Neuronal stem cell (in vitro differentiated cells): ENCODE measurements at regions not wholly inside any gene's neighbourhood (a gene's known extent, or its start where the extent isn't known, plus 50 kb on each side); places are given as distances from the start of the nearest gene placed in this dataset.
A peak's percentile ranks its signal among the peaks of the same experiment; 100 is the strongest.

Source experiments
- DNase-seq: peaks from one replicate; pipeline ENCODE4 v3.0.0-alpha.2; 2013; ENCODE audit warnings: low spot score
- H2AFZ ChIP-seq: one replicate; pipeline ENCODE4 v1.6.1; 2013; ENCODE audit warnings: mild to moderate bottlenecking, low read length, inconsistent platforms
- H2AK5ac ChIP-seq: 2 replicates; pipeline ENCODE4 v1.6.1; 2013; ENCODE audit warnings: low read depth, mild to moderate bottlenecking, inconsistent platforms, low read length, moderate library complexity, mixed read lengths
- H2BK120ac ChIP-seq: 2 replicates; pipeline ENCODE4 v1.6.1; 2013; ENCODE audit warnings: low read depth, mild to moderate bottlenecking, inconsistent platforms, low read length, moderate library complexity, mixed read lengths
- H2BK12ac ChIP-seq: one replicate; pipeline ENCODE4 v1.6.1; 2013; ENCODE audit warnings: low read length, inconsistent platforms
- H2BK15ac ChIP-seq: 2 replicates; pipeline ENCODE4 v1.6.1; 2013; ENCODE audit warnings: mild to moderate bottlenecking, low read length, inconsistent platforms, mixed read lengths
- H2BK5ac ChIP-seq: one replicate; pipeline ENCODE4 v1.6.1; 2013; ENCODE audit warnings: inconsistent platforms, mild to moderate bottlenecking, low read length, moderate library complexity
- H3K14ac ChIP-seq: one replicate; pipeline ENCODE4 v1.6.1; 2013; ENCODE audit warnings: low read length, inconsistent platforms
- H3K18ac ChIP-seq: 2 replicates; pipeline ENCODE4 v1.6.1; 2013; ENCODE audit warnings: low read length, inconsistent platforms
- H3K23ac ChIP-seq: 2 replicates; pipeline ENCODE4 v1.6.1; 2013; ENCODE audit warnings: low read depth, mild to moderate bottlenecking, mixed read lengths, low read length, inconsistent platforms; ENCODE audit not compliant: poor library complexity
- H3K27ac ChIP-seq: replicated peaks from 3 replicates; pipeline ENCODE4 v1.5.1; 2013; ENCODE audit warnings: low read length, inconsistent platforms
- H3K27me3 ChIP-seq, 3 experiments: 2 replicates each; pipeline ENCODE4 v1.6.1; 2013; ENCODE audit warnings: low read length in 3 of 3, mild to moderate bottlenecking in 2 of 3, inconsistent platforms in 1 of 3, low read depth in 1 of 3, mixed read lengths in 1 of 3, moderate library complexity in 1 of 3; ENCODE audit not compliant: control insufficient read depth in 3 of 3, insufficient read depth in 3 of 3
- H3K36me3 ChIP-seq, 2 donors: replicated peaks in 1 of 2; 2 replicates each; pipeline ENCODE4 v1.6.1; 2013; ENCODE audit warnings: low read length in 2 of 2; ENCODE audit not compliant: control insufficient read depth in 2 of 2, insufficient read depth in 2 of 2
- H3K4ac ChIP-seq: 2 replicates; pipeline ENCODE4 v1.6.1; 2013; ENCODE audit warnings: inconsistent platforms, mild to moderate bottlenecking, low read length, moderate library complexity
- H3K4me1 ChIP-seq, 2 donors: 1 replicate in 1 of 2; 2 replicates in 1 of 2; pipeline ENCODE4 v1.6.1; 2013; ENCODE audit warnings: low read length in 2 of 2, low read depth in 1 of 2; ENCODE audit not compliant: control insufficient read depth in 2 of 2, insufficient read depth in 1 of 2
- H3K4me2 ChIP-seq: one replicate; pipeline ENCODE4 v1.6.1; 2013; ENCODE audit warnings: mild to moderate bottlenecking, low read length, inconsistent platforms; ENCODE audit not compliant: insufficient read depth, poor library complexity, severe bottlenecking
- H3K4me3 ChIP-seq, 2 donors: 2 replicates each; pipeline ENCODE4 v1.5.1; 2013; ENCODE audit warnings: low read length in 2 of 2, mild to moderate bottlenecking in 2 of 2, inconsistent platforms in 1 of 2, moderate library complexity in 1 of 2
- H3K79me1 ChIP-seq: one replicate; pipeline ENCODE4 v1.6.1; 2013; ENCODE audit warnings: low read depth, mild to moderate bottlenecking, inconsistent platforms, low read length, moderate library complexity
- H3K9ac ChIP-seq: one replicate; pipeline ENCODE4 v1.6.1; 2013; ENCODE audit warnings: mild to moderate bottlenecking, low read depth, low read length, inconsistent platforms; ENCODE audit not compliant: poor library complexity
- H3K9me3 ChIP-seq, 2 donors: replicated peaks in 1 of 2; 2 replicates each; pipeline versions ENCODE3 to v1.6.1; 2013; ENCODE audit warnings: low read length in 2 of 2, mild to moderate bottlenecking in 2 of 2, inconsistent platforms in 1 of 2, low read depth in 1 of 2, mixed read lengths in 1 of 2, moderate library complexity in 1 of 2; ENCODE audit not compliant: control insufficient read depth in 2 of 2, insufficient read depth in 1 of 2
- H4K8ac ChIP-seq: one replicate; pipeline ENCODE4 v1.6.1; 2013; ENCODE audit warnings: low read depth, mild to moderate bottlenecking, inconsistent platforms, low read length, moderate library complexity
- H4K91ac ChIP-seq: one replicate; pipeline ENCODE4 v1.6.1; 2013; ENCODE audit warnings: low read length, low read depth, mild to moderate bottlenecking, inconsistent platforms; ENCODE audit not compliant: poor library complexity
- WGBS, 2 donors: extraction: QIAGEN DNeasy Blood & Tissue Kit; methylation state at CpG; one replicate each; pipeline ENCODE4 v1.1.7; 2013; ENCODE audit warnings: missing lambda C conversion rate in 2 of 2, mixed read lengths in 1 of 2; ENCODE audit not compliant: insufficient read length in 2 of 2, insufficient replicate concordance in 1 of 2; ENCODE audit errors: extremely low coverage in 2 of 2; 5-methylcytosine and 5-hydroxymethylcytosine counted together

GRCh38 chr9:115672477-115673316 is 480.9 kb upstream of the PAPPA start:
- Histone ChIP-seq H3K23ac (no peak overlapping the region), H4K8ac (no peak overlapping the region), H3K27ac (peak overlapping the region; percentile 2), H3K14ac (no peak overlapping the region), H2AK5ac (no peak overlapping the region), H3K79me1 (no peaks in the 10 kb centered on the region), H3K27me3 (no peaks in the 10 kb centered on the region), H2BK5ac (no peak overlapping the region), H3K18ac (no peak overlapping the region), H3K4me1 (peaks cover 0 to 3% of the 10 kb centered on the region in 2 donors), H3K9ac (no peak overlapping the region), H3K9me3 (no peaks in the 10 kb centered on the region), H2BK120ac (no peak overlapping the region), H2BK12ac (no peak overlapping the region), H2BK15ac (no peak overlapping the region), H3K36me3 (no peaks in the 10 kb centered on the region), H4K91ac (no peak overlapping the region), H3K4me3 (no peak overlapping the region), H3K4me2 (no peak overlapping the region), H3K4ac (no peak overlapping the region), H2AFZ (peak overlapping the region; percentile 20)
- DNase-seq = no peak
- no CpG with 5 or more reads among the region's 7 CpGs for WGBS, 2 donors

GRCh38 chr9:115673599-115673998 is 480.0 kb upstream of the PAPPA start:
- no peak overlapping the region for H3K4me2 ChIP-seq
- H3K14ac ChIP-seq = no peak overlapping the region
- no peak overlapping the region for H3K18ac ChIP-seq
- no peak overlapping the region for H2BK5ac ChIP-seq
- H3K4ac ChIP-seq = no peak overlapping the region
- H3K79me1 ChIP-seq = no peaks in the 10 kb centered on the region
- no peaks in the 10 kb centered on the region for H3K9me3 ChIP-seq
- no peak overlapping the region for H3K23ac ChIP-seq
- no peak overlapping the region for H3K27ac ChIP-seq
- no peak overlapping the region for H3K9ac ChIP-seq
- H3K27me3 ChIP-seq = no peaks in the 10 kb centered on the region
- WGBS, 2 donors = no CpG with 5 or more reads among the region's 3 CpGs
- H2BK15ac ChIP-seq = no peak overlapping the region
- H3K36me3 ChIP-seq = no peaks in the 10 kb centered on the region
- H2AFZ ChIP-seq = no peak overlapping the region
- peaks cover 0 to 3% of the 10 kb centered on the region in 2 donors for H3K4me1 ChIP-seq
- no peak overlapping the region for H2BK120ac ChIP-seq
- no peak overlapping the region for H3K4me3 ChIP-seq
- no peak overlapping the region for H2AK5ac ChIP-seq
- no peak overlapping the region for H4K91ac ChIP-seq
- H4K8ac ChIP-seq = no peak overlapping the region
- H2BK12ac ChIP-seq = no peak overlapping the region
- DNase-seq = no peak

GRCh38 chr9:115674091-115674490 is 479.5 kb upstream of the PAPPA start:
- H2BK120ac ChIP-seq = no peak overlapping the region
- no peak overlapping the region for H2BK12ac ChIP-seq
- H3K79me1 ChIP-seq = no peaks in the 10 kb centered on the region
- no peak overlapping the region for H4K8ac ChIP-seq
- H3K23ac ChIP-seq = no peak overlapping the region
- no peaks in the 10 kb centered on the region for H3K36me3 ChIP-seq
- no peak overlapping the region for H2AFZ ChIP-seq
- H3K27ac ChIP-seq = no peak overlapping the region
- H3K4ac ChIP-seq = no peak overlapping the region
- H3K14ac ChIP-seq = no peak overlapping the region
- H3K9ac ChIP-seq = no peak overlapping the region
- peaks cover 0 to 3% of the 10 kb centered on the region in 2 donors for H3K4me1 ChIP-seq
- H2AK5ac ChIP-seq = no peak overlapping the region
- H3K9me3 ChIP-seq = no peaks in the 10 kb centered on the region
- WGBS, 2 donors = no CpG with 5 or more reads among the region's 1 CpG
- DNase-seq = no peak
- H3K18ac ChIP-seq = no peak overlapping the region
- no peaks in the 10 kb centered on the region for H3K27me3 ChIP-seq
- H4K91ac ChIP-seq = no peak overlapping the region
- no peak overlapping the region for H2BK5ac ChIP-seq
- H3K4me2 ChIP-seq = no peak overlapping the region
- no peak overlapping the region for H3K4me3 ChIP-seq
- no peak overlapping the region for H2BK15ac ChIP-seq

- Histone ChIP-seq H4K8ac (no peak overlapping the region), H2BK12ac (no peak overlapping the region), H4K91ac (no peak overlapping the region), H2BK15ac (no peak overlapping the region), H2AK5ac (no peak overlapping the region), H3K4me1 (peaks cover 0 to 3% of the 10 kb centered on the region in 2 donors), H2BK120ac (no peak overlapping the region), H3K27me3 (no peaks in the 10 kb centered on the region), H3K9me3 (no peaks in the 10 kb centered on the region), H3K79me1 (no peaks in the 10 kb centered on the region), H3K27ac (no peak overlapping the region), H2BK5ac (no peak overlapping the region), H3K4me2 (no peak overlapping the region), H3K9ac (no peak overlapping the region), H3K4ac (no peak overlapping the region), H3K14ac (no peak overlapping the region), H3K23ac (no peak overlapping the region), H3K4me3 (no peak overlapping the region), H3K18ac (no peak overlapping the region), H3K36me3 (no peaks in the 10 kb centered on the region), H2AFZ (no peak overlapping the region)
- no peak for DNase-seq
- WGBS, 2 donors = no CpG with 5 or more reads among the region's 3 CpGs
Observed at GRCh38 chr9:115675834-115676233, 477.8 kb upstream of the PAPPA start.
